HG02973 (cell line): ENCODE measurements at regions not wholly inside any gene's neighbourhood (a gene's known extent, or its start where the extent isn't known, plus 50 kb on each side); places are given as distances from the start of the nearest gene placed in this dataset.

Source experiments
- ATAC-seq: cut with Tn5 transposase; IDR thresholded peaks from one replicate; pipeline ENCODE4 v1.9.1; 2021; ENCODE audit warnings: moderate library complexity; ENCODE audit not compliant: unreplicated experiment

GRCh38 chr3:72571052-72571451 is 277.2 kb downstream of the SHQ1 start:
- ATAC-seq: no peak

- ATAC-seq: no peak
Measured at GRCh38 chr3:72569754-72570440, 278.3 kb downstream of the SHQ1 start.

- ATAC-seq: no peak
Measured at GRCh38 chr3:72568083-72568482, 280.2 kb downstream of the SHQ1 start.

GRCh38 chr3:72567474-72567873 is 280.8 kb downstream of the SHQ1 start:
- ATAC-seq: no peak

- ATAC-seq: no peak
Measured at GRCh38 chr3:72565593-72565992, 282.7 kb downstream of the SHQ1 start.

- ATAC-seq: no peak
Measured at GRCh38 chr3:72563690-72564370, 284.4 kb downstream of the SHQ1 start.

- ATAC-seq: no peak
Measured at GRCh38 chr3:72560846-72561675, 287.2 kb downstream of the SHQ1 start.

- ATAC-seq: no peak
Measured at GRCh38 chr3:72559385-72559784, 288.9 kb downstream of the SHQ1 start.

GRCh38 chr3:72558001-72558400 is 290.2 kb downstream of the SHQ1 start:
- ATAC-seq: no peak

- ATAC-seq: no peak
Measured at GRCh38 chr3:72555714-72556113, 292.5 kb downstream of the SHQ1 start.

GRCh38 chr3:72554689-72555088 is 293.6 kb downstream of the SHQ1 start:
- ATAC-seq: no peak

- ATAC-seq: no peak
Measured at GRCh38 chr3:72553298-72553697, 294.9 kb downstream of the SHQ1 start.

- no peak for ATAC-seq
Measured at GRCh38 chr3:72550582-72551262, 297.5 kb downstream of the SHQ1 start.

- ATAC-seq: no peak
Measured at GRCh38 chr3:72549761-72550581, 298.3 kb downstream of the SHQ1 start.

GRCh38 chr3:72548981-72549380 is 299.3 kb downstream of the SHQ1 start:
- ATAC-seq: no peak

- ATAC-seq: no peak
Measured at GRCh38 chr3:72548461-72548860, 299.8 kb downstream of the SHQ1 start.

GRCh38 chr3:72547183-72547582 is 301.1 kb downstream of the SHQ1 start:
- ATAC-seq: no peak

GRCh38 chr3:72544239-72544638 is 304.0 kb downstream of the SHQ1 start:
- no peak for ATAC-seq

- no peak for ATAC-seq
Measured at GRCh38 chr3:72543246-72543645, 305.0 kb downstream of the SHQ1 start.

- no peak for ATAC-seq
Measured at GRCh38 chr3:72542781-72543180, 305.5 kb downstream of the SHQ1 start.
